Gastrocnemius medialis (tissue), 4 donors: ENCODE measurements at regions not wholly inside any gene's neighbourhood (a gene's known extent, or its start where the extent isn't known, plus 50 kb on each side); places are given as distances from the start of the nearest gene placed in this dataset.

Experiments used
- POLR2A ChIP-seq, 2 donors: fragments of 450-650 bp; IDR thresholded peaks; one replicate each; pipeline ENCODE4 v1.6.1; 2017; ENCODE audit warnings: antibody characterized with exemption in 2 of 2, mild to moderate bottlenecking in 2 of 2, moderate library complexity in 2 of 2
- TF ChIP-seq, protein P1 (sequence below), 5 experiments: fragments of 450-650 bp in 3 of 5; fragments of 200-600 bp in 2 of 5; sonication (generic) in 2 of 5; IDR thresholded peaks in 4 of 5; conservative IDR thresholded peaks in 1 of 5; 1 replicate in 4 of 5; 2 replicates in 1 of 5; pipeline ENCODE4 v1.5.1; 2016 to 2019; ENCODE audit warnings: antibody characterized with exemption in 5 of 5, mild to moderate bottlenecking in 3 of 5, moderate library complexity in 3 of 5

DNA sequence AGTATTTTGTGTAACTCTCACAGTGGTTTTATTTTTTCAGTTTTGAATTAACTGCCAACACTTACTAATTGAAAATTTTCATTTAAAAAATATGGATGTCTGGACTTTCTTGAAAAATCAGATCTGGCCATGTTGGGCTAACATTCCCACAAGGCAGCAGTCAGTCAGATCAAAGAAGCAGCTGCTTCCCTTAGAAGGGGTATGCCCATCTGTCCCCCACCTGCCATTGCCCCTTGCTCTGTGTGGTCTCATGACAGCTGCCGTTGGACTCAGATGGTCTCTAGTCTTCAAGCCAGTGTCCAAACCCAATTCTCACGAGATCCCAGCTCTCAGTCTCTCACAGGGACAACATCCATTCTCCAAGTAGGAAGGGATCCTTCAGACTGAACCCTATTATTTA is 212.1 kb upstream of the GHITM start:
- TF ChIP-seq, protein P1, sequence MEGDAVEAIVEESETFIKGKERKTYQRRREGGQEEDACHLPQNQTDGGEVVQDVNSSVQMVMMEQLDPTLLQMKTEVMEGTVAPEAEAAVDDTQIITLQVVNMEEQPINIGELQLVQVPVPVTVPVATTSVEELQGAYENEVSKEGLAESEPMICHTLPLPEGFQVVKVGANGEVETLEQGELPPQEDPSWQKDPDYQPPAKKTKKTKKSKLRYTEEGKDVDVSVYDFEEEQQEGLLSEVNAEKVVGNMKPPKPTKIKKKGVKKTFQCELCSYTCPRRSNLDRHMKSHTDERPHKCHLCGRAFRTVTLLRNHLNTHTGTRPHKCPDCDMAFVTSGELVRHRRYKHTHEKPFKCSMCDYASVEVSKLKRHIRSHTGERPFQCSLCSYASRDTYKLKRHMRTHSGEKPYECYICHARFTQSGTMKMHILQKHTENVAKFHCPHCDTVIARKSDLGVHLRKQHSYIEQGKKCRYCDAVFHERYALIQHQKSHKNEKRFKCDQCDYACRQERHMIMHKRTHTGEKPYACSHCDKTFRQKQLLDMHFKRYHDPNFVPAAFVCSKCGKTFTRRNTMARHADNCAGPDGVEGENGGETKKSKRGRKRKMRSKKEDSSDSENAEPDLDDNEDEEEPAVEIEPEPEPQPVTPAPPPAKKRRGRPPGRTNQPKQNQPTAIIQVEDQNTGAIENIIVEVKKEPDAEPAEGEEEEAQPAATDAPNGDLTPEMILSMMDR (IDR thresholded peaks at IDR 0.05 in 4 of 5, conservative IDR thresholded peaks at IDR 0.05 in 1 of 5), result no peak
- TF ChIP-seq POLR2A (IDR thresholded peaks at IDR 0.05), result no peak
